Psoas muscle (tissue), 7 donors: ENCODE measurements at regions not wholly inside any gene's neighbourhood (a gene's known extent, or its start where the extent isn't known, plus 50 kb on each side); places are given as distances from the start of the nearest gene placed in this dataset.

Source experiments
- ATAC-seq, 4 donors: fragments of 200-7000 bp; cut with Tn5 transposase; one replicate each; pipeline ENCODE4 v1.9.1; 2020; ENCODE audit warnings: moderate library complexity in 3 of 4, mild to moderate bottlenecking in 2 of 4
- DNase-seq, 2 donors: peaks; one replicate each; pipeline ENCODE4 v3.0.0-alpha.2; 2020
- H3K27ac ChIP-seq: fragments of 200-600 bp; one replicate; pipeline ENCODE4 v1.8.0; 2022
- H3K27me3 ChIP-seq, 3 donors: fragments of 200-600 bp in 1 of 3; one replicate each; pipeline versions ENCODE4 v1.6.1 to v1.8.0; 2013 to 2022; ENCODE audit warnings: low read length in 2 of 3, mild to moderate bottlenecking in 2 of 3, moderate library complexity in 1 of 3; ENCODE audit not compliant: insufficient read depth in 3 of 3
- H3K36me3 ChIP-seq, 2 donors: fragments of 200-600 bp in 1 of 2; one replicate each; pipeline versions ENCODE4 v1.6.1 to v1.8.0; 2013 to 2022; ENCODE audit warnings: low read depth in 1 of 2, mild to moderate bottlenecking in 1 of 2, moderate library complexity in 1 of 2; ENCODE audit not compliant: insufficient read depth in 1 of 2
- H3K4me1 ChIP-seq: fragments of 200-600 bp; one replicate; pipeline ENCODE4 v1.8.0; 2022
- H3K4me3 ChIP-seq: fragments of 200-600 bp; one replicate; pipeline ENCODE4 v1.8.0; 2022; ENCODE audit warnings: mild to moderate bottlenecking
- H3K9me3 ChIP-seq: fragments of 200-600 bp; one replicate; pipeline ENCODE4 v1.8.0; 2022
- CTCF ChIP-seq: fragments of 200-600 bp; IDR thresholded peaks from one replicate; pipeline ENCODE4 v1.8.0; 2022; ENCODE audit warnings: antibody characterized with exemption
- WGBS, 3 donors: extraction: QIAGEN DNeasy Blood & Tissue Kit; methylation state at CpG; one replicate each; pipeline versions ENCODE4 v1.1.6 to v1.1.7; 2013; 5-methylcytosine and 5-hydroxymethylcytosine counted together
- intact Hi-C, 2 donors: fragments of 100-400 bp; cut with DNase I; formaldehyde crosslinking; loops; one replicate each; pipeline versions ENCODE4 v1.11.0 to v1.14.2; 2022
- donor health status: healthy with polysubstance abuse.
- donor health status: DM: no; HTN: no; CAD: no; lungs with moderate emphysema.
- donor health status: Bipolar disorder and iron deficiency.
- donor health status: healthy.
- donor health status: DM: yes; HTN: yes; CAD: no.
- donor health status: DM: no; HTN: no; CAD: no.
- donor health status: DM: yes; HTN: yes; CAD: no.

DNA sequence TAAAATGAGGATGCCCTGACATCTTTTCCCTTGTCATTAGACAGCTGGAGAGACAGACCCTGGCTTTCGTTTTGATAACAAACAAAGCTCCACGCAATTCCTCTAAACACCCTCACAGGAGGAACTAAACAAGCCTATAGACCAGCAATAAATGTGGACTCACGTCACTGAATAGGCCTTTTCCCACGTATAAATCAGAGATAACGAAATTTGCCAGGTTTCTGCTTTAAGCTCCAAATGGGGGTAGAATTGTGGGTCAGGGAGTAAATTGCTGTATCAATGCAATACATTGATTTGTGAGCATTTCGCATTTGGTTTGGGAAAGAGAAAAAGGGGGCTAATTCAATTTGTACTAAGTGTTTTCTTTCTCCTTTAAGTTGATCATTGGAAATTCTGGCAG is 256.0 kb downstream of the PMP22 start:
- intact Hi-C loops: no loop called here
- no peak for ATAC-seq
- no peaks in the 10 kb centered on the region for H3K36me3 ChIP-seq
- no peak overlapping the region for H3K4me3 ChIP-seq
- H3K4me1 ChIP-seq: no peaks in the 10 kb centered on the region
- H3K9me3 ChIP-seq: no peaks in the 10 kb centered on the region
- no peak for TF ChIP-seq CTCF
- H3K27ac ChIP-seq: no peak overlapping the region
- H3K27me3 ChIP-seq: peaks cover 0 to 3% (median 0%) of the 10 kb centered on the region in 3 donors
- DNase-seq: no peak
- WGBS, 3 donors: 49 to 62% (median 55%) methylated on average over 6 of the region's 6 CpGs

- Histone ChIP-seq H3K27ac (no peak overlapping the region), H3K9me3 (no peaks in the 10 kb centered on the region), H3K36me3 (no peaks in the 10 kb centered on the region), H3K4me1 (no peaks in the 10 kb centered on the region), H3K27me3 (peaks cover 0 to 3% (median 0%) of the 10 kb centered on the region in 3 donors), H3K4me3 (no peak overlapping the region)
- intact Hi-C loops: no loop called here
- no peak for TF ChIP-seq CTCF
- DNase-seq (no peak), ATAC-seq (no peak)
- 36 to 48% (median 37%) methylated on average over 7 of the region's 7 CpGs for whole genome bisulfite sequencing, 3 donors
Measured at GRCh38 chr17:15007147-15007553, 258.0 kb downstream of the PMP22 start.

- H3K4me3 ChIP-seq: no peak overlapping the region
- no peak overlapping the region for H3K27ac ChIP-seq
- no peak for DNase-seq
- no peak for ATAC-seq
- H3K9me3 ChIP-seq: no peaks in the 10 kb centered on the region
- H3K27me3 ChIP-seq: peaks cover 0 to 3% (median 0%) of the 10 kb centered on the region in 3 donors
- 71 to 75% (median 72%) methylated on average over 11 of the region's 11 CpGs for WGBS, 3 donors
- no peaks in the 10 kb centered on the region for H3K4me1 ChIP-seq
- intact Hi-C loops: no loop called here
- no peaks in the 10 kb centered on the region for H3K36me3 ChIP-seq
- TF ChIP-seq CTCF: no peak
Measured at GRCh38 chr17:15006421-15007128, 258.6 kb downstream of the PMP22 start.

- intact Hi-C loops: no loop called here
- ATAC-seq (no peak), DNase-seq (no peak)
- TF ChIP-seq CTCF: no peak
- no peak overlapping the region for H3K27ac ChIP-seq
- H3K4me1 ChIP-seq: no peaks in the 10 kb centered on the region
- H3K4me3 ChIP-seq: no peak overlapping the region
- peaks cover 0 to 3% (median 0%) of the 10 kb centered on the region in 3 donors for H3K27me3 ChIP-seq
- no peaks in the 10 kb centered on the region for H3K36me3 ChIP-seq
- no peaks in the 10 kb centered on the region for H3K9me3 ChIP-seq
Measured at GRCh38 chr17:15000661-15001060, 264.5 kb downstream of the PMP22 start.

GRCh38 chr17:14997290-14997689 is 267.8 kb downstream of the PMP22 start:
- no peak for ATAC-seq
- Histone ChIP-seq H3K9me3 (no peaks in the 10 kb centered on the region), H3K4me1 (no peaks in the 10 kb centered on the region), H3K4me3 (no peak overlapping the region), H3K27me3 (peaks cover 0 to 3% (median 0%) of the 10 kb centered on the region in 3 donors), H3K36me3 (no peaks in the 10 kb centered on the region), H3K27ac (no peak overlapping the region)
- no peak for TF ChIP-seq CTCF
- intact Hi-C loops: no loop called here
- DNase-seq: no peak
- 86 to 92% (median 87%) methylated on average over 2 of the region's 2 CpGs for WGBS, 3 donors
